ENCODE measurements at regions not wholly inside any gene's neighbourhood (a gene's known extent, or its start where the extent isn't known, plus 50 kb on each side); places are given as distances from the start of the nearest gene placed in this dataset.

DNA sequence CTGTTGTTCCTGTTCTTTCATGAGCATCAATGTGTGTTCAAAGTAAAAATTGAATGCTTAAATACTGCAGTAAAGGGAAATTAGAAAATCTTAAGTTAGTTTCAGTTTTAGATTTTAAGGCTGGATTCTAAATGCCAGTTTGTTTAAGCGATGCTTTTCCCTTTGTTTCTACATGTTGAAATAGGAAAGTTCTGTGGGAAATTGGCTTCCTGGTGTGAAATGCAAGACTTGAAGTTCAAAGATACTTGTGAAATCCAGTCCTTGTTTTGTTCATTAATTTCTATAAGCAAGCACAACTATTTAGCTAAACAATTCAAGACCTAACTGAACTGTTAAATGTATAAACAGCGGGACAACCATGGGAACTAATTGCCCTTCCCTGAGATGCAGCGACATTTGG is 149.1 kb downstream of the LYPLAL1 start:
- TF ChIP-seq EP300 (IDR thresholded peaks at IDR 0.05; ENCODE audit: borderline replicate concordance) = no peak
- TF ChIP-seq TEAD4 (IDR thresholded peaks at IDR 0.05) = no peak
- no peak for TF ChIP-seq EGR1 (IDR thresholded peaks at IDR 0.05)
- TF ChIP-seq, protein P1, sequence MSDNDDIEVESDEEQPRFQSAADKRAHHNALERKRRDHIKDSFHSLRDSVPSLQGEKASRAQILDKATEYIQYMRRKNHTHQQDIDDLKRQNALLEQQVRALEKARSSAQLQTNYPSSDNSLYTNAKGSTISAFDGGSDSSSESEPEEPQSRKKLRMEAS (IDR thresholded peaks at IDR 0.05) = no peak
- TF ChIP-seq CREB1 (IDR thresholded peaks at IDR 0.05; ENCODE audit: low read depth) = no peak
- TF ChIP-seq CEBPB (IDR thresholded peaks at IDR 0.05) = no peak
- no peak for TF ChIP-seq NFIC (IDR thresholded peaks at IDR 0.05)
- TF ChIP-seq TCF12 (IDR thresholded peaks at IDR 0.05; ENCODE audit: low read depth) = no peak

DNA sequence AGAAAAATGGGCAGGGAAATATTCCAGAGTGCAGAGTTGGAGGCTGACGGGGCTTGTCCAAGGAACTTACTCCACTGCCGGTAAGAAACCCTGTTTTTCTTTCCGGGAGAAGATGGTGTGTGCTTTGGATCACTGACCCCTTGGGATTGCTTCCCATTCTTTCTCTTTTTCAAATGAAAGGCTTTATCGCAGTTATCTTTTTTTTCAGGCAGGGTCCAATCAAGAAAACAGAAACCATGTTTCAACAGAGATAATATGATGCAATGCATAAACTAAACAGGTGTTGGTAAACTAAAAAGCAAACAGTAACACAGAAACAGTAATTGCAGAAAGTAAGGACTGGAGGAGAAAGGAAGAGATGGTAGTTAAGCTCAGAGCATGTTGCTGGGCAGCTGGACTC is 145.1 kb downstream of the LYPLAL1 start:
- TF ChIP-seq, protein P1 (IDR thresholded peaks at IDR 0.05) = no peak
- no peak for TF ChIP-seq TAF1 (IDR thresholded peaks at IDR 0.05; ENCODE audit: low read depth)
- TF ChIP-seq NFIC (IDR thresholded peaks at IDR 0.05) = no peak
- no peak for TF ChIP-seq ZBTB7A (IDR thresholded peaks at IDR 0.05; ENCODE audit: low read depth)
- no peak for TF ChIP-seq TCF12 (IDR thresholded peaks at IDR 0.05; ENCODE audit: low read depth)
- no peak for TF ChIP-seq YY1 (IDR thresholded peaks at IDR 0.05; ENCODE audit: low read depth)
- no peak for TF ChIP-seq REST (IDR thresholded peaks at IDR 0.05; ENCODE audit: low read depth)
- TF ChIP-seq EP300 (IDR thresholded peaks at IDR 0.05; ENCODE audit: borderline replicate concordance) = no peak
- TF ChIP-seq RAD21 (IDR thresholded peaks at IDR 0.05; ENCODE audit: low read depth) = no peak
- no peak for TF ChIP-seq CREB1 (IDR thresholded peaks at IDR 0.05; ENCODE audit: low read depth)
- no peak for TF ChIP-seq TEAD4 (IDR thresholded peaks at IDR 0.05)
- no peak for TF ChIP-seq EGR1 (IDR thresholded peaks at IDR 0.05)
- TF ChIP-seq, protein P2, sequence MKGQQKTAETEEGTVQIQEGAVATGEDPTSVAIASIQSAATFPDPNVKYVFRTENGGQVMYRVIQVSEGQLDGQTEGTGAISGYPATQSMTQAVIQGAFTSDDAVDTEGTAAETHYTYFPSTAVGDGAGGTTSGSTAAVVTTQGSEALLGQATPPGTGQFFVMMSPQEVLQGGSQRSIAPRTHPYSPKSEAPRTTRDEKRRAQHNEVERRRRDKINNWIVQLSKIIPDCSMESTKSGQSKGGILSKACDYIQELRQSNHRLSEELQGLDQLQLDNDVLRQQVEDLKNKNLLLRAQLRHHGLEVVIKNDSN (IDR thresholded peaks at IDR 0.05) = no peak
- TF ChIP-seq CEBPB (IDR thresholded peaks at IDR 0.05) = no peak
- TF ChIP-seq FOXM1 (IDR thresholded peaks at IDR 0.05; ENCODE audit: borderline replicate concordance, low read depth) = no peak

DNA sequence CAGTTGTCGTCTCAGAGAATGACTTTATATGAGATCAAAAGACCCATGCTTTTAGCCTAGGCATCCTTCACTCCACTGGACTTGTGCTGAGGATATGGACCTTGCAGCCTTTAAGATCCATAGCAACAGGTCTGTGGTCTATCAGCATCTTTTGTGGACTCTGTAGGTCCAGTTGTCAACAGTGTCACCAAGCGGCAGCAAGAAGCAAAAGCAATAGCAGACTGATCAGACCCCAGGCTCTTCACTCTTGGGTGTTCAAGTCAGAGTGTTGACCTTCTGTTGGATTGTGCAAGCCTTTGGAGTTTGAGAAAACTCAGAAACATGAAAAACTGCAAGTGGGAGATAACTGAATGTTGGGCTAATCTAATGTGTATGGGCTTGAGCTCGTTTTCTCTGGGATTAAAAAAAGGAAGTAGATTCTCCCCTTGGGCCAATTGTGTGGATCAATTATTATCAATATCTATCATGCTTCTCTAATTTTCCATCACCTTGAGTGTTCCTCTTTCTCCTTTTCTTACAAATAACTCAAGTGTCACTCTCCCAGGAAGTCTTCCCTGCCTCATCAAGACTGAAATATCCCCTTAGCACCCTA is 144.2 kb downstream of the LYPLAL1 start:
- TF ChIP-seq CREB1 (IDR thresholded peaks at IDR 0.05; ENCODE audit: low read depth) (no peak), EP300 (IDR thresholded peaks at IDR 0.05; ENCODE audit: borderline replicate concordance) (no peak), YY1 (IDR thresholded peaks at IDR 0.05; ENCODE audit: low read depth) (no peak), ZBTB7A (IDR thresholded peaks at IDR 0.05; ENCODE audit: low read depth) (no peak), TAF1 (IDR thresholded peaks at IDR 0.05; ENCODE audit: low read depth) (no peak)
- TF ChIP-seq, protein P1 (IDR thresholded peaks at IDR 0.05) = no peak

DNA sequence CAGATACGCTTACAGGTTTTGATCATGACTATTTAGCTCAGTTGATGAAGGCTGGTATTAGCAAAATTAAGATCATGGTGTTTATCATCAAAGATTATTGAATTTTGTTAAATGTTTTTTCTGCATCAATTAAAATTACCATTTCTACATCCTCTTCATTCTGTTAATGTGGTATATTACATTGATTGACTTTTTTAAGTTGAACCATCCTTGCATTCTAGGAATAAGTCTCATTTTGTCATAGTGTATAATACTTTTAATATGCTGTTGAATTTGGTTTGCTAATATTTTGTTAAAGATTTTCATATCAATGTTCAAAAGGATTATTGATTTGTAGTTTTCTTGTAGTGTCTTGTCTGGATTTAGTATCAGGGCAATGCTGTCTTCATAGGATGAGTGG is 142.4 kb downstream of the LYPLAL1 start:
- TF ChIP-seq REST (IDR thresholded peaks at IDR 0.05; ENCODE audit: low read depth) = no peak

GRCh38 chr1:219313961-219314360 is 140.3 kb downstream of the LYPLAL1 start:
- TF ChIP-seq REST (IDR thresholded peaks at IDR 0.05; ENCODE audit: low read depth) (no peak), CEBPB (IDR thresholded peaks at IDR 0.05) (no peak), RAD21 (IDR thresholded peaks at IDR 0.05; ENCODE audit: low read depth) (no peak), ZBTB7A (IDR thresholded peaks at IDR 0.05; ENCODE audit: low read depth) (no peak), FOXM1 (IDR thresholded peaks at IDR 0.05; ENCODE audit: borderline replicate concordance, low read depth) (no peak), NFIC (IDR thresholded peaks at IDR 0.05) (no peak), EGR1 (IDR thresholded peaks at IDR 0.05) (no peak), CREB1 (IDR thresholded peaks at IDR 0.05; ENCODE audit: low read depth) (no peak), TEAD4 (IDR thresholded peaks at IDR 0.05) (no peak), TAF1 (IDR thresholded peaks at IDR 0.05; ENCODE audit: low read depth) (no peak), TCF12 (IDR thresholded peaks at IDR 0.05; ENCODE audit: low read depth) (no peak), YY1 (IDR thresholded peaks at IDR 0.05; ENCODE audit: low read depth) (no peak), EP300 (IDR thresholded peaks at IDR 0.05; ENCODE audit: borderline replicate concordance) (no peak)
- TF ChIP-seq, protein P2 (IDR thresholded peaks at IDR 0.05) = no peak
- TF ChIP-seq, protein P1 (IDR thresholded peaks at IDR 0.05) = no peak
